HEK293 (cell line): ENCODE measurements at regions not wholly inside any gene's neighbourhood (a gene's known extent, or its start where the extent isn't known, plus 50 kb on each side); places are given as distances from the start of the nearest gene placed in this dataset.

Experiments used
- CTCF ChIA-PET: fragments of 350-600 bp; formaldehyde crosslinking; extraction: SDS; loops from one replicate; lab custom pipeline; 2021; ENCODE audit warnings: antibody characterized with exemption; lab: Yijun Ruan, JAX
- POLR2A ChIA-PET: fragments of 300-600 bp; formaldehyde crosslinking; extraction: SDS; loops from one replicate; lab custom pipeline; 2020; ENCODE audit warnings: antibody characterized with exemption, inconsistent platforms; lab: Yijun Ruan, JAX
- H3K27ac ChIP-seq: fragments of 200-500 bp; sonication (Bioruptor generic); 2 replicates; pipeline ENCODE4 v1.5.1; 2014; ENCODE audit warnings: low read depth, low read length, control low read depth, inconsistent platforms; ENCODE audit errors: extremely low read depth
- H3K36me3 ChIP-seq, 2 experiments: fragments of 200-500 bp in 1 of 2; sonication (Bioruptor generic) in 1 of 2; 1 replicate in 1 of 2; 2 replicates in 1 of 2; pipeline ENCODE4 v1.5.1; 2014 to 2017; ENCODE audit warnings: inconsistent platforms in 2 of 2, low read length in 2 of 2; ENCODE audit not compliant: control insufficient read depth in 2 of 2, insufficient read depth in 1 of 2
- H3K4me1 ChIP-seq: fragments of 200-500 bp; sonication (Bioruptor generic); 2 replicates; pipeline ENCODE4 v1.5.1; 2014; ENCODE audit warnings: mild to moderate bottlenecking, low read length, inconsistent platforms; ENCODE audit not compliant: control insufficient read depth, insufficient read depth
- H3K4me3 ChIP-seq: 2 replicates; pipeline ENCODE4 v1.5.1; 2011; ENCODE audit warnings: low read depth, mild to moderate bottlenecking, control low read depth, low read length, moderate library complexity
- H3K9me3 ChIP-seq: fragments of 200-500 bp; sonication (Bioruptor generic); 2 replicates; pipeline ENCODE4 v1.5.1; 2014; ENCODE audit warnings: low read depth, low read length, inconsistent platforms; ENCODE audit not compliant: control insufficient read depth, insufficient read depth
- OVOL3 ChIP-seq: fragments of 450-650 bp; formaldehyde crosslinking; IDR thresholded peaks from 2 replicates; pipeline ENCODE4 v1.5.1; 2016; ENCODE audit warnings: missing biosample characterization, missing genetic modification characterization
- REPIN1 ChIP-seq: fragments of 450-650 bp; formaldehyde crosslinking; IDR thresholded peaks from 2 replicates; pipeline ENCODE4 v1.5.1; 2017; ENCODE audit warnings: missing biosample characterization, missing genetic modification characterization, low read depth
- SALL2 ChIP-seq: fragments of 450-650 bp; formaldehyde crosslinking; IDR thresholded peaks from 2 replicates; pipeline ENCODE4 v1.5.0; 2017; ENCODE audit warnings: missing biosample characterization, mild to moderate bottlenecking, missing genetic modification characterization, borderline replicate concordance
- TRIM28 ChIP-seq: IDR thresholded peaks from 2 replicates; pipeline ENCODE4 v1.6.1; 2011; ENCODE audit warnings: low read length, control low read depth, borderline replicate concordance
- YY1 ChIP-seq: fragments of 450-650 bp; formaldehyde crosslinking; IDR thresholded peaks from 2 replicates; pipeline ENCODE4 v1.5.1; 2018; ENCODE audit warnings: missing biosample characterization, missing genetic modification characterization
- ZIC2 ChIP-seq: fragments of 450-650 bp; formaldehyde crosslinking; IDR thresholded peaks from 2 replicates; pipeline ENCODE4 v1.5.1; 2016; ENCODE audit warnings: missing biosample characterization, missing genetic modification characterization
- ZNF140 ChIP-seq: fragments of 450-650 bp; formaldehyde crosslinking; IDR thresholded peaks from 2 replicates; pipeline ENCODE4 v1.5.1; 2016; ENCODE audit warnings: missing biosample characterization, missing genetic modification characterization
- ZNF202 ChIP-seq: fragments of 450-650 bp; formaldehyde crosslinking; IDR thresholded peaks from 2 replicates; pipeline ENCODE4 v1.5.1; 2016; ENCODE audit warnings: missing biosample characterization, missing genetic modification characterization, borderline replicate concordance
- ZNF211 ChIP-seq: fragments of 450-650 bp; formaldehyde crosslinking; IDR thresholded peaks from 2 replicates; pipeline ENCODE4 v1.5.1; 2016; ENCODE audit warnings: low read depth, missing biosample characterization, missing genetic modification characterization
- ZNF335 ChIP-seq: fragments of 450-650 bp; formaldehyde crosslinking; conservative IDR thresholded peaks from 2 replicates; pipeline ENCODE4 v1.5.1; 2016; ENCODE audit warnings: missing biosample characterization, missing genetic modification characterization
- ZNF510 ChIP-seq: fragments of 450-650 bp; formaldehyde crosslinking; IDR thresholded peaks from 2 replicates; pipeline ENCODE4 v1.5.1; 2018; ENCODE audit warnings: mild to moderate bottlenecking, missing genetic modification characterization, missing biosample characterization; ENCODE audit not compliant: insufficient replicate concordance
- ZNF548 ChIP-seq: fragments of 450-650 bp; formaldehyde crosslinking; IDR thresholded peaks from 2 replicates; pipeline ENCODE4 v1.5.1; 2016; ENCODE audit warnings: missing biosample characterization, missing genetic modification characterization
- ZNF658 ChIP-seq: fragments of 450-650 bp; formaldehyde crosslinking; IDR thresholded peaks from 2 replicates; pipeline ENCODE4; 2016; ENCODE audit warnings: missing biosample characterization, missing genetic modification characterization
- ZNF707 ChIP-seq: fragments of 450-650 bp; formaldehyde crosslinking; IDR thresholded peaks from 2 replicates; pipeline ENCODE4 v1.5.1; 2016; ENCODE audit warnings: missing biosample characterization, missing genetic modification characterization
- ZNF791 ChIP-seq: fragments of 450-650 bp; formaldehyde crosslinking; IDR thresholded peaks from 2 replicates; pipeline ENCODE4 v1.5.1; 2016; ENCODE audit warnings: missing biosample characterization, missing genetic modification characterization
- TF ChIP-seq, protein P1 (sequence below): fragments of 450-650 bp; formaldehyde crosslinking; IDR thresholded peaks from 2 replicates; pipeline ENCODE4 v1.5.1; 2016; ENCODE audit warnings: missing biosample characterization, missing genetic modification characterization, low read depth
- TF ChIP-seq, protein P2 (sequence below): fragments of 450-650 bp; formaldehyde crosslinking; conservative IDR thresholded peaks from 2 replicates; pipeline ENCODE4 v1.5.1; 2016; ENCODE audit warnings: low read depth, missing biosample characterization, missing genetic modification characterization
- TF ChIP-seq, protein P3 (sequence below): fragments of 450-650 bp; formaldehyde crosslinking; IDR thresholded peaks from 2 replicates; pipeline ENCODE4 v1.5.1; 2016; ENCODE audit warnings: missing biosample characterization, missing genetic modification characterization
- TF ChIP-seq, protein P4 (sequence below): fragments of 450-650 bp; formaldehyde crosslinking; IDR thresholded peaks from 2 replicates; pipeline ENCODE4 v1.5.1; 2016; ENCODE audit warnings: missing biosample characterization, missing genetic modification characterization, borderline replicate concordance
- TF ChIP-seq, protein P5 (sequence below): fragments of 450-650 bp; formaldehyde crosslinking; IDR thresholded peaks from 2 replicates; pipeline ENCODE4 v1.5.1; 2016; ENCODE audit warnings: missing biosample characterization, missing genetic modification characterization, borderline replicate concordance

DNA sequence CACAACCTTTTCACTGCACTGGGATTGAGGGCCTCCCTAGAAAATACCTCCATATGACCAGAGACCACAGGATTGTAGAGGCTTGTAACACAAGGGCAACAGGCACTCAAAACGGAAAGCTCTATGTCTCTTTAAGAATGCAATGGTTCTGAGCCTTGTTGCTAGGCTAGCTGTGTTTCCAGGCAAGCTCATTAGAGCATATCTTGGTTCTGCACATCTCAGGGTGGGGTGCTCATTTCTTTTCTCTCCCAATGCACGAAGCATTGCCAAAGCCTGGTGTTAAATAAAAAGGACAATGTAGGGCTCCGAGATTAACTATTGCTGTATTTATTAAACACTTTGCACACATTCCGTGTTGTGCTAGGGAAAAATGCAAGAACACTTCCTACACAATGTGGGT, 315.9 kb downstream of the PRDM2 start:
- H3K36me3 ChIP-seq: no peaks in the 10 kb centered on the region
- POLR2A ChIA-PET: interaction anchor here (0.6 kb wide), 1 partner anchor 129 kb away, joined by 3 read pairs; no protein-coding TSS in a partner anchor
- TF ChIP-seq YY1 (tag by site-specific recombination) (no peak), ZNF335 (tag by site-specific recombination) (no peak), ZNF707 (tag by site-specific recombination) (no peak), ZNF510 (no peak), ZNF791 (no peak), ZNF202 (tag by site-specific recombination) (no peak), SALL2 (tag by site-specific recombination) (no peak)
- TF ChIP-seq, protein P1, sequence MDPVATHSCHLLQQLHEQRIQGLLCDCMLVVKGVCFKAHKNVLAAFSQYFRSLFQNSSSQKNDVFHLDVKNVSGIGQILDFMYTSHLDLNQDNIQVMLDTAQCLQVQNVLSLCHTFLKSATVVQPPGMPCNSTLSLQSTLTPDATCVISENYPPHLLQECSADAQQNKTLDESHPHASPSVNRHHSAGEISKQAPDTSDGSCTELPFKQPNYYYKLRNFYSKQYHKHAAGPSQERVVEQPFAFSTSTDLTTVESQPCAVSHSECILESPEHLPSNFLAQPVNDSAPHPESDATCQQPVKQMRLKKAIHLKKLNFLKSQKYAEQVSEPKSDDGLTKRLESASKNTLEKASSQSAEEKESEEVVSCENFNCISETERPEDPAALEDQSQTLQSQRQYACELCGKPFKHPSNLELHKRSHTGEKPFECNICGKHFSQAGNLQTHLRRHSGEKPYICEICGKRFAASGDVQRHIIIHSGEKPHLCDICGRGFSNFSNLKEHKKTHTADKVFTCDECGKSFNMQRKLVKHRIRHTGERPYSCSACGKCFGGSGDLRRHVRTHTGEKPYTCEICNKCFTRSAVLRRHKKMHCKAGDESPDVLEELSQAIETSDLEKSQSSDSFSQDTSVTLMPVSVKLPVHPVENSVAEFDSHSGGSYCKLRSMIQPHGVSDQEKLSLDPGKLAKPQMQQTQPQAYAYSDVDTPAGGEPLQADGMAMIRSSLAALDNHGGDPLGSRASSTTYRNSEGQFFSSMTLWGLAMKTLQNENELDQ (tag by site-specific recombination): no peak
- TF ChIP-seq, protein P2, sequence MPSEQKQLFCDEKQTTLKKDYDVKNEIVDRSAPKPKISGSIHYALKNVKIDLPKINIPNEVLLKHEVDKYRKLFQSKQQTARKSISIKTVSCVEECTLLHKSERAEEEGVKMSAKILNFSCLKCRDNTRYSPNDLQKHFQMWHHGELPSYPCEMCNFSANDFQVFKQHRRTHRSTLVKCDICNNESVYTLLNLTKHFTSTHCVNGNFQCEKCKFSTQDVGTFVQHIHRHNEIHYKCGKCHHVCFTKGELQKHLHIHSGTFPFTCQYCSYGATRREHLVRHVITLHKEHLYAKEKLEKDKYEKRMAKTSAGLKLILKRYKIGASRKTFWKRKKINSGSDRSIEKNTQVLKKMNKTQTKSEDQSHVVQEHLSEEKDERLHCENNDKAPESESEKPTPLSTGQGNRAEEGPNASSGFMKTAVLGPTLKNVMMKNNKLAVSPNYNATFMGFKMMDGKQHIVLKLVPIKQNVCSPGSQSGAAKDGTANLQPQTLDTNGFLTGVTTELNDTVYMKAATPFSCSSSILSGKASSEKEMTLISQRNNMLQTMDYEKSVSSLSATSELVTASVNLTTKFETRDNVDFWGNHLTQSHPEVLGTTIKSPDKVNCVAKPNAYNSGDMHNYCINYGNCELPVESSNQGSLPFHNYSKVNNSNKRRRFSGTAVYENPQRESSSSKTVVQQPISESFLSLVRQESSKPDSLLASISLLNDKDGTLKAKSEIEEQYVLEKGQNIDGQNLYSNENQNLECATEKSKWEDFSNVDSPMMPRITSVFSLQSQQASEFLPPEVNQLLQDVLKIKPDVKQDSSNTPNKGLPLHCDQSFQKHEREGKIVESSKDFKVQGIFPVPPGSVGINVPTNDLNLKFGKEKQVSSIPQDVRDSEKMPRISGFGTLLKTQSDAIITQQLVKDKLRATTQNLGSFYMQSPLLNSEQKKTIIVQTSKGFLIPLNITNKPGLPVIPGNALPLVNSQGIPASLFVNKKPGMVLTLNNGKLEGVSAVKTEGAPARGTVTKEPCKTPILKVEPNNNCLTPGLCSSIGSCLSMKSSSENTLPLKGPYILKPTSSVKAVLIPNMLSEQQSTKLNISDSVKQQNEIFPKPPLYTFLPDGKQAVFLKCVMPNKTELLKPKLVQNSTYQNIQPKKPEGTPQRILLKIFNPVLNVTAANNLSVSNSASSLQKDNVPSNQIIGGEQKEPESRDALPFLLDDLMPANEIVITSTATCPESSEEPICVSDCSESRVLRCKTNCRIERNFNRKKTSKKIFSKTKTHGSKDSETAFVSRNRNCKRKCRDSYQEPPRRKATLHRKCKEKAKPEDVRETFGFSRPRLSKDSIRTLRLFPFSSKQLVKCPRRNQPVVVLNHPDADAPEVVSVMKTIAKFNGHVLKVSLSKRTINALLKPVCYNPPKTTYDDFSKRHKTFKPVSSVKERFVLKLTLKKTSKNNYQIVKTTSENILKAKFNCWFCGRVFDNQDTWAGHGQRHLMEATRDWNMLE: no peak
- TF ChIP-seq, protein P3, sequence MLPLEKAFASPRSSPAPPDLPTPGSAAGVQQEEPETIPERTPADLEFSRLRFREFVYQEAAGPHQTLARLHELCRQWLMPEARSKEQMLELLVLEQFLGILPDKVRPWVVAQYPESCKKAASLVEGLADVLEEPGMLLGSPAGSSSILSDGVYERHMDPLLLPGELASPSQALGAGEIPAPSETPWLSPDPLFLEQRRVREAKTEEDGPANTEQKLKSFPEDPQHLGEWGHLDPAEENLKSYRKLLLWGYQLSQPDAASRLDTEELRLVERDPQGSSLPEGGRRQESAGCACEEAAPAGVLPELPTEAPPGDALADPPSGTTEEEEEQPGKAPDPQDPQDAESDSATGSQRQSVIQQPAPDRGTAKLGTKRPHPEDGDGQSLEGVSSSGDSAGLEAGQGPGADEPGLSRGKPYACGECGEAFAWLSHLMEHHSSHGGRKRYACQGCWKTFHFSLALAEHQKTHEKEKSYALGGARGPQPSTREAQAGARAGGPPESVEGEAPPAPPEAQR: no peak
- TF ChIP-seq, protein P4, sequence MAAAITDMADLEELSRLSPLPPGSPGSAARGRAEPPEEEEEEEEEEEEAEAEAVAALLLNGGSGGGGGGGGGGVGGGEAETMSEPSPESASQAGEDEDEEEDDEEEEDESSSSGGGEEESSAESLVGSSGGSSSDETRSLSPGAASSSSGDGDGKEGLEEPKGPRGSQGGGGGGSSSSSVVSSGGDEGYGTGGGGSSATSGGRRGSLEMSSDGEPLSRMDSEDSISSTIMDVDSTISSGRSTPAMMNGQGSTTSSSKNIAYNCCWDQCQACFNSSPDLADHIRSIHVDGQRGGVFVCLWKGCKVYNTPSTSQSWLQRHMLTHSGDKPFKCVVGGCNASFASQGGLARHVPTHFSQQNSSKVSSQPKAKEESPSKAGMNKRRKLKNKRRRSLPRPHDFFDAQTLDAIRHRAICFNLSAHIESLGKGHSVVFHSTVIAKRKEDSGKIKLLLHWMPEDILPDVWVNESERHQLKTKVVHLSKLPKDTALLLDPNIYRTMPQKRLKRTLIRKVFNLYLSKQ: no peak

DNA sequence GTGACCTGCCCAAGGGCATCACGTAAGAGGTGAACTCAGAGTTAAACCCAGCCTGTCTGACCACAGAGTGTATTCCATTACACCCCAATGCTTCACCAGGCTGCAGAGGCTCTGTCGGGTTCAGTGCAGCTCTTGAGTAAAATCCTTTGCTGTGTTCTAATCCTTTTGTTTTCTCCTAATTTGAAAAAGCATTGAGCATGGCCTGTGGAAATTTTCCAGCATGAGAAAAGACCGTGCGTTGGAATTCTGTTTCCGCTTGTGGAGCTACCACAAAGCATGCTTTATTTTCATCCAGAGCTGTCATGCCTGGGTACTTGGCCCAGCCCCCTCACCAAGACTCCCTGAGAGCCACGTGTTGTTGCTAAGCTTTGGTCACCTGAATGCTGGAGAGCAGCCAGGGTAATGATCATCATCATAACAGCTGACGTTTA, 317.6 kb downstream of the PRDM2 start:
- H3K4me1 ChIP-seq: no peaks in the 10 kb centered on the region

More for the DNA sequence above, 315.9 kb downstream of the PRDM2 start:
- H3K4me3 ChIP-seq: no peak overlapping the region
- H3K9me3 ChIP-seq: no peaks in the 10 kb centered on the region
- H3K27ac ChIP-seq: no peak overlapping the region
- H3K4me1 ChIP-seq: no peaks in the 10 kb centered on the region
- CTCF ChIA-PET: interaction anchor here (0.9 kb wide), 1 partner anchor 74 kb away, joined by 3 read pairs; no protein-coding TSS in a partner anchor

More for the DNA sequence above, 317.6 kb downstream of the PRDM2 start:
- no peaks in the 10 kb centered on the region for H3K36me3 ChIP-seq
- TF ChIP-seq ZNF211 (tag by site-specific recombination) (no peak), ZNF510 (no peak), ZNF658 (no peak), REPIN1 (tag by site-specific recombination) (no peak), ZNF140 (tag by site-specific recombination) (no peak), ZIC2 (tag by site-specific recombination) (no peak), TRIM28 (no peak), OVOL3 (tag by site-specific recombination) (no peak), ZNF548 (tag by site-specific recombination) (no peak)
- TF ChIP-seq, protein P5, sequence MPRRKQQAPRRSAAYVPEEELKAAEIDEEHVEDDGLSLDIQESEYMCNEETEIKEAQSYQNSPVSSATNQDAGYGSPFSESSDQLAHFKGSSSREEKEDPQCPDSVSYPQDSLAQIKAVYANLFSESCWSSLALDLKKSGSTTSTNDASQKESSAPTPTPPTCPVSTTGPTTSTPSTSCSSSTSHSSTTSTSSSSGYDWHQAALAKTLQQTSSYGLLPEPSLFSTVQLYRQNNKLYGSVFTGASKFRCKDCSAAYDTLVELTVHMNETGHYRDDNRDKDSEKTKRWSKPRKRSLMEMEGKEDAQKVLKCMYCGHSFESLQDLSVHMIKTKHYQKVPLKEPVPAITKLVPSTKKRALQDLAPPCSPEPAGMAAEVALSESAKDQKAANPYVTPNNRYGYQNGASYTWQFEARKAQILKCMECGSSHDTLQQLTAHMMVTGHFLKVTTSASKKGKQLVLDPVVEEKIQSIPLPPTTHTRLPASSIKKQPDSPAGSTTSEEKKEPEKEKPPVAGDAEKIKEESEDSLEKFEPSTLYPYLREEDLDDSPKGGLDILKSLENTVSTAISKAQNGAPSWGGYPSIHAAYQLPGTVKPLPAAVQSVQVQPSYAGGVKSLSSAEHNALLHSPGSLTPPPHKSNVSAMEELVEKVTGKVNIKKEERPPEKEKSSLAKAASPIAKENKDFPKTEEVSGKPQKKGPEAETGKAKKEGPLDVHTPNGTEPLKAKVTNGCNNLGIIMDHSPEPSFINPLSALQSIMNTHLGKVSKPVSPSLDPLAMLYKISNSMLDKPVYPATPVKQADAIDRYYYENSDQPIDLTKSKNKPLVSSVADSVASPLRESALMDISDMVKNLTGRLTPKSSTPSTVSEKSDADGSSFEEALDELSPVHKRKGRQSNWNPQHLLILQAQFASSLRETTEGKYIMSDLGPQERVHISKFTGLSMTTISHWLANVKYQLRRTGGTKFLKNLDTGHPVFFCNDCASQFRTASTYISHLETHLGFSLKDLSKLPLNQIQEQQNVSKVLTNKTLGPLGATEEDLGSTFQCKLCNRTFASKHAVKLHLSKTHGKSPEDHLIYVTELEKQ (tag by site-specific recombination): no peak
- TF ChIP-seq, all 188 proteins: peak for 0
- Histone ChIP-seq H3K9me3 (no peaks in the 10 kb centered on the region), H3K4me3 (no peak overlapping the region), H3K27ac (no peak overlapping the region)
- POLR2A ChIA-PET: interaction anchor here (0.5 kb wide), 1 partner anchor 425 kb away, joined by 6 read pairs; no protein-coding TSS in a partner anchor
- CTCF ChIA-PET: interaction anchor here (0.8 kb wide), 1 partner anchor 83 kb away, joined by 4 read pairs; no protein-coding TSS in a partner anchor
